C1 segment of cervical spinal cord (tissue), 14 donors: ENCODE measurements at regions not wholly inside any gene's neighbourhood (a gene's known extent, or its start where the extent isn't known, plus 50 kb on each side); places are given as distances from the start of the nearest gene placed in this dataset.
"Not testable (repeated sequence)": the region's sequence is repeated elsewhere in the genome, so short reads cannot be mapped to it uniquely, and the experiment has no call there.

Experiments
- DNase-seq, 14 donors: peaks; one replicate each; lab custom pipeline; 2025; lab: John Stamatoyannopoulos, UW

DNA sequence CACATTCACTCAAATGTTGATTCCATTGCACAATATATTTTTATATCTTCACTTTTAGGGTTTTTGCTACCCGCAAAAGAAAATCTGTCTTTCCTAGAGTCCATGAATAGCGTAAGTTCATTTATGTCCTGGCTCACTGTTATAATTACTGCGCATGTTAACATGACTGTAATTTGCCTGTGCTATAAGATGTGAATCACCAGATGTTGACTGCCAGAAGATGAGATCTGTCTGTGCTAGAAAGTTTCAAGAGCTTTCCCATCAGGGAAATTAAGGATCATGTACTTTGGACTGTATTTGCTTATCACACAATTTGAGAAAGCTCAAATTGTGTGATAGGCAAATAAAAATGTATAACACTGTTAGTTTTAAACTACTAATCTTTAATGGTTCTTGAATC lies 322.5 kb downstream of the CHL1 start:
- no peak for DNase-seq

- DNase-seq, result no peak
Measured at GRCh38 chr3:522888-523287, 326.3 kb downstream of the CHL1 start.

DNA sequence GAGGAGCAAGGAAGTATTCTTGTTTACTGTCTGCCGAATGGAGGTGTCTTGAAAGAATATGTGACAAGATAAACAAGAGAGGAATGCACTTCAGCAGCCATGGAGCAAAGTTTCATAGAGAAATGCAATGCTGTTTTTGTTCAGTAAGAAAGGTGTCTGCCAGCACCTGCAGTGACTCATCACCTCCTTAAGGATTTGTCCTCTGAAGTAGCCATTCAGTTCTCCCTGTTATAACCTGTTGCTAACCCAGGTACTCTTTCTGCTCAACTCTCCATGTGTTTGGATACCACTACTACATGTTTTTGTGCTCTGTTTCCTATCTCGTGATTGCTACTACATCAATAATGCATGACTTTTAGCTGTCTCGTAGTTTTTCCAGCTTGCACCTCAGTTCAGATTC lies 328.9 kb downstream of the CHL1 start:
- no peak for DNase-seq

GRCh38 chr3:535566-536416 lies 339.2 kb downstream of the CHL1 start:
- DNase-seq, result peak in 5 of 14 donors; percentile 2 to 37 (median 30)

- no peak for DNase-seq
Measured at GRCh38 chr3:536417-536813, 339.9 kb downstream of the CHL1 start.

DNA sequence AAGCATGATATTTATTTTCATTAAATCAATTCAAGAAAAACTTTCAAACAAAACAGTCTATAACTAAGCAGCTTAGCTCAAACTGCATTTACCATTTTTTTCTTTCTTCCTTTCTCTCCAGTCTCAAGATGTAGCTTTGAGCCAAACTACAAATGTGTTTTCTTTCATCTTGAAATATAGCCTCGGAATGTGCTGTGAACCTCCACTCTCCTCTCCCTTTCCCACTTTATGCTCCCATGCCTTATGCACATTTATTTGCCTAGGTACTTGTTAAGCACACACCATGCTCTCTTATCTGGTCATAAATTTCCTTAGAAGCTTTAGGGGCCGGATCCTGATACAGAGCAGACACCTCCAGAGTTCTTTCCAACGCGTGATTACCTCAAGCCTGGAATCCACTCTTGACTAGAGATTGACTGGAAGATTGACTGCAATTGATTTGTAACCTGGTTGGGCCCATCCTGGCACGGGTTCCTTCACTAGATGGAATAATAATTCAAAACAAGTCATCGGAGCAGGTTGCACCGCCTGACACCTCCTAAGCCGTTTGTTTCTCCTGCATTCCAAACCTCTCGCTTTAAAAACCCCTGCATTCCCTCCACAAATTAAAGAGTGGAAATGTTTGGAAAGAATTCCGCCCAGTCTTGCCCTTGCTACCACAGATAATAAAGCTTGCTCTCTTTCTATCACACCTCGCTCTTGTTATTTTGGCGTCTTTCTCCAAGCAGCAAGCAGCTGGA lies 344.7 kb downstream of the CHL1 start:
- DNase-seq, result no peak

DNA sequence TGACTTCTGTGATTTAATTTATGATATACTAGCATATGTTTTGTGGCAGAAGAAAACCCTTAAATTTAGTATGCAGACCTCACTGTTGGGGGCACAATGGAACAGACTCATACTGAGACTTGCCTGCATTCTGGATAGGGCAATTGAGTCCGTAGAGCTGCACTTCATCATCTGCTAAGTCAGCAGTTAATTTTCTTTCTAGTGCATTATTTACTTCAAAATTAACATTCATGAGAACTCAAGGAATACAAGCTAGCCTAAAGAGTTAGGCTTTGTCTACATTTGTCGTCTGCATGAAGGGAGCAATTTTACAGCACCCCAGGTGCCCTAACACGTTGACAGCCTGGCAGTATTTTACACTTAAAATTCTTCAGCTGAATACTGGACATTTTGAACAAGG lies 345.5 kb downstream of the CHL1 start:
- no peak for DNase-seq

DNA sequence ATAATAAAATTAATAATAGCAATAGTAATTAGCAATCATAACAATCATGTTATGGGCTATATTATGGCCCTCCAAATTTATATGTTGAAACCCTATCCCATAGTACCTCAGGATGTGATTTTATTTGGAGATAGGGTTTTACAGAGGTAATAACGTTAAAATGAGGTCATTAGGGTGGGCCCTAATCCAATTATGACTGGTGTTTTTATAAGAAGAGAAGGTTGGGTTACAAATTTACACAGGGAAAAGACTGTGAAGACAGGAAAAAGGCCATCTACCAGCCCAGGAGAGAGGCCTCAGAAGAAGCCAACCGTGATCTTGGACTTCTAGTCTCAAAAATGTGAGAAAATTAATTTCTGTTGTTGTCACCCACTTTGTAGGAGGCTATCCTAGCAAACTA lies 353.1 kb downstream of the CHL1 start:
- no peak for DNase-seq

- DNase-seq, result peak in 1 of 14 donors; percentile 63
Measured at GRCh38 chr3:550471-550870, 353.9 kb downstream of the CHL1 start.

- no peak for DNase-seq
Measured at GRCh38 chr3:557972-558371, 361.4 kb downstream of the CHL1 start.

DNA sequence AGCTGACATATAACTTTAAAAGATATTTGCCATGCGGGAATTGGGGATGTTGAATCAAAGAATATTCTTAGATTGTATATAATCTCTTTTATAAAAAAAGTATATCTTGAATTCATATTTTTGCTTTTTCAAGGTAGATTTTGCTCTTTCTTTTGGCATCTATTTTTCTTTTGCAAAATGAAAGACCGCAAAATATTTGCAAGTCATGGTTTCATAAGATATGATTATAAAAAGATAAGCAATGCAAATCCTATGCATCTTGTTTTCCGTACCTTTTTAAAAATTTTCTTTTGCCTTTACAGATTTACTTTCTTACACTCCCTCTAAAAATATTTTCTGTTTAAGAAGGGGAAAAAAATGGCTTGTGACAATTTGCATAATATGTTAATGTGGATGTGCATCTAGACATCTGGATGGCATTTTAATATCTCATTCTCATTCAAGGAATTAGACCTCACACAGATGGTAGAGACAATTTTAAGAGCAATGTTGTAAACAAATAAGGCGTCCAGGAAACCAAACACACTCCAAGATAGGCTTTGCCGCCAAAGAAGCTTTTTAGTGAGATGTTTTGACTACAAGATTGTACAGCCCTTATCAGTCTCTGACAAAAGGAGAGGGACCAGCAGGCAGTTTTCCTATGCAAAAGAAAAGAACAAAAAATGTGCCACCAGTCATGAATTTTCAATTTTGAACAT lies 371.1 kb downstream of the CHL1 start:
- DNase-seq, result no peak

DNA sequence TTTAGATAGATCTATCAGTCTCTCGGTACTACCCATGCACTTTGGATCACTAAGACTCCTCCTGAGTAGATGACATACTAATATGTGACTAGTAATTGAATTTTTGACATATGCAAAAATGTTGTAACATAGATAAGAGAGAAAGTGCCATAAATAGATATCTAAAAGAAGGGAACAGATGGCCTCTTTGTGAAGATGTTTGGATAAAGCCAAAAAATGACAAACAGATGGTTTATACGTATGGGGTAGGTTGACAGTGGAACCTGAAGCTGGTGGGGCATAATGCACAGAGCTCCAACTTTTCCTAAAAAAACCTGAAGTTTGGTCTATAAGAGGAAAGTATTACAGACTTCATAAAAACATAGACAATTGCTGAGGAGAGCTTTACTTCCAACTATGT lies 383.0 kb downstream of the CHL1 start:
- DNase-seq, result peak in 1 of 14 donors; percentile 69

DNA sequence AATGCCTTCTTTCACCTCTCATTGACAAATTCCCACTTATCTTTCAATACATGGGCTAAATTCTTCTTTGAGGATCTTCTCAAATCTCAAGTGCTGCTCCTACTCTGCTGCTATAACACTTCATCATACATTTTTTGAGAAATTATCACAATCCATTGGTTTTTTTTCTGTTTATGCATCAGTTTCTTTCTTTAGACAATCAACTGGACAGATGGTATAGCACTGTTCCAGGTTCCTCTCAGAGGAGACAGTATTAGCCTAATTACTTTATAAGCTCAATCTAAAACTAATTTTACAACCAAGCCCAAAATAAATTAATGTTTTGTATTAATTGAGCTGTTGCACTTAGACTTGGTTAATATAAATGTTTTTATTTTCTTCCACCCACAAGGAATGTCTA lies 392.5 kb downstream of the CHL1 start:
- DNase-seq, result peak in 1 of 14 donors; percentile 46

DNA sequence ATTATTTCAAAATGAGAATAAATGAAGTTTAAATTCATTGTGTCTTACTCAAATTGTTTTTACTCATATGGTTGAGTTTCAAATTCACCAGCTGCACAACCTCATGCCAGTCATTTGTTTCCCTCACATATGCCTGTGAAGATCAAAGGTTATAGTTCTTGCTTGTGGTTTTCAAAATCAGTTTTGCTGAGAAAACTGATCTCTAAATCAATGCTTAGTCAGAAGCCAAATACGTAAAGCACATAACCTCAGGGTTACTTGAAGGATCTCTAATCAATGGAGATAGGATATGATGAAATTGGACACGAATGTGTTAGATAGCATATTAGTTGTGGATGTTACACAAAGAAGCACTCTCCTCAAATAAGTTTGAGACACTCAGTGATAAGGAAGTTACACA lies 400.7 kb downstream of the CHL1 start:
- not testable (repeated sequence) for DNase-seq

DNA sequence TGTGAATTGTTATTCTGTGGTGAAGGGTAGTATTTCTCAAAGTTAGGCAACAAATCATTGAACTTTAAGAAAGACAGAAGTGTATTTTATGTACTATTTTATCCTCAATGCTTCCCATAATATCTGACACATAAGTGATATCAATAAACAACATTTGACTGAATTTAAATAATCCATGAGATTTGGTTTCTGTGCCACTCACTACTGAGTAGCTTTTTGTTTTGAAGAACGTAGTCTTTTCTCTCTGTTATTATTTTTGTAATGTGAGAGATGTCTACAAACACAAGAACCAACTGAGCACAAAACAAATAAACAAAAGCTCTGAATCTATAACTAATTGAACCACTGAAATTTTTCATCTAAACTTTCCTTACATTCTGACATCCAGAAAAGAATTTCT lies 401.2 kb downstream of the CHL1 start:
- DNase-seq, result not testable (repeated sequence)

GRCh38 chr3:607480-607879 lies 410.9 kb downstream of the CHL1 start:
- DNase-seq, result not testable (repeated sequence)

DNA sequence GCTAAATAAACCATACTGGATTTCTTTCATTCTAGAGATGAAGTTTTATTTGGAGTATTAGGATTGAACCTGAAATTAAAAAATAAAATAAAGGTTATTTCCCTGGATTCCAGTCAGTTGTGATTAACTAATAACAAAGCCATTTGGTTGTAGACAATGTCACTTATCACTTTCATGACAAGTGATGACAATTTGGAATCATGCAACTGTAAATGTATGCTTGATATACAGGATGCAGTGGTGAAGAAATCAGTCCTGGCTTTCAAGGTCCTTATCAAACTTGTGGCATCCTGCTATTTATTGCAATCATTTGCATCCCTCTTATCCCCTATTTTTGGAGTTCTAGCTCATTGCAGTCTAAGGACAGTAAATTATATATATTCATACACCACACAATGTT lies 425.2 kb downstream of the CHL1 start:
- DNase-seq, result no peak

DNA sequence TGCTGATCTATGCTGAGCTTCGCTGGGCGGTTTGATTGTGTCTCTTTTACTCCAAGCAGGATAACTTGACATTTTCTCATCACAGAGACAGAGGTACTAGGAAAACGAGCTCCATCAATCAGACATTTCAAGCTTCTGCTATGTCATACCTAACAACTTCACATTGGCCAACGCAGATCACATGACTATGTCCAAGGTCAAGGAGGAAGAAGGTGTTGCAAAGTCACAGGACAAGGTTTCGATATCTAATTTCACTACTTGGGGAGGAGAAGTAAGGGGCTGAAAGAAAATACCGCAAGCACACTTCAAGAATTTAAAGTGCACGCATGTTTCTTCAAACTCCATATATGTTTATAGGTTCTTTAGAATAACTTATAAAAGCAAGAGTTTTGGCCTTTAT lies 425.8 kb downstream of the CHL1 start:
- DNase-seq, result no peak

DNA sequence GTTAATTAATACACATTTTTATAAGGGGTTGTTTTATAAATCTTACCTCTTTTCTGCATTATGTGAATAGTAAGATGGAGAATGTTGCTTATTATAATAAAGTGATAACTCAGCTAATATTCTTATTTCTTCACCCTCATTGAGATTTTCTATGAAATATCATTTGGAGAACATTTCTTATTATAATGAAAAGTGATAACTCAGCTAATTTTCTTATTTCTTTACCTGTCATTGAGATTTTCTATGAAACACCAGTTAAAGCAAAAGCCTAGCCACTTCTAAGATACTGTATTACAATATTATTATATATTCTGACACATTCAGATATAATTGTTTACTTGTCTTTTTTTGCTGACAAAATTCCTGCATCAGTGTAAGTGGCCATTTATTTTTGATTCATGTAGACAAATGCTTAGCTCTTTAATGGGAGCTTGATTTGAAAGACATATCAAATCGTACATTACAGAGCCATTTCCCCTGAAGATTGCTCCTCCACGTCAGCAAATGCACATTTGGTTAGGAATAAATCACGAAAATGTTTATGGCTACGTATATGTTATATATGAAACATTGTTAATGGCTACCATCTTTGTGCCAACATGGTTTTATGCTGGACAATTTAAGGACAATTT lies 427.5 kb downstream of the CHL1 start:
- no peak for DNase-seq

DNA sequence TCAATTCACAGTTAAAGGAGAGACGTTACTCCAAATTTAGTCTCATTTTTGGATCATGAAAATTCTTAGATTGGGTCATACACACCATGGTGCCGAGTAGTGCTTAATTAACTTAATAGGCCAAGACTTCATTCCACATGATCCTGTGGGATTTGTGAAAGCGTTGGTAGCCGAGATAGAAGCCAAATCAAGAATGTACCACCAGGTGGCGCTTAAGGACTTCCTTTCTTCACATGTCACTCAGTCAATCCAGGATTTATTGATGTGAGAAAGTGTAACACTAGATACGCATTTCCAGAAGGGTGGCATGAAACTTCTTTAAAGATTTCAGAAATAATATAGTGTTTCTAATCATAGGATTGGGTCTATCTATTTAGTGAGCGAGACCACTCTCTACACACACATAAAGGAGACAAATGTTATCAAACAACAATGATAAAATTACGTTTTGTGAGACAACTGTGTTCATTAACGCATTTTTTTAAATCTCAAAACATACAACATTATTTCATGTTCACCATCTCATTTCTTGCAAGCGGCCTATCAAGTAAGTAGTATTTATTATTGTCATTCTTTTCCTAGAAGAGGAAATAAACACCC lies 436.1 kb downstream of the CHL1 start:
- DNase-seq, result peak in 10 of 14 donors; percentile 0 to 72 (median 19)

DNA sequence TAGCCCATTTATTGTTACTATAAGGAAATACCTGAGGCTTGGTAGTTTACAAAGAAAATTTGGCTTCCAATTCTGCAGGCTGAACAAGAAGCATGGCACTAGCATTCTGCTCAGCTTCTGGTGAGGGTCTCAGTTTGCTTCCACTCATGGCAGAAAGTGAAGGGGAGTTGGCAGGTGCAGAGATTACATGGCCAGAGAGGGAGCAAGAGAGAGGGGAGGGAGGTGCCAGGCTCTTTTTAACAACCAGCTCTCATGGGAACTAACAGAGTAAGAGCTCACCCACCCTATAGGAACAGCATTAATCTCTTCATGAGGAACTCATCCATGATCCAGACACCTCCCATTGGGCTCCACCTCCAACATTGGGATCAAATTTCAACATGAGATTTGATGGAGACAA lies 437.9 kb downstream of the CHL1 start:
- DNase-seq, result no peak
